ENCODE measurements at regions not wholly inside any gene's neighbourhood (a gene's known extent, or its start where the extent isn't known, plus 50 kb on each side); places are given as distances from the start of the nearest gene placed in this dataset.

DNA sequence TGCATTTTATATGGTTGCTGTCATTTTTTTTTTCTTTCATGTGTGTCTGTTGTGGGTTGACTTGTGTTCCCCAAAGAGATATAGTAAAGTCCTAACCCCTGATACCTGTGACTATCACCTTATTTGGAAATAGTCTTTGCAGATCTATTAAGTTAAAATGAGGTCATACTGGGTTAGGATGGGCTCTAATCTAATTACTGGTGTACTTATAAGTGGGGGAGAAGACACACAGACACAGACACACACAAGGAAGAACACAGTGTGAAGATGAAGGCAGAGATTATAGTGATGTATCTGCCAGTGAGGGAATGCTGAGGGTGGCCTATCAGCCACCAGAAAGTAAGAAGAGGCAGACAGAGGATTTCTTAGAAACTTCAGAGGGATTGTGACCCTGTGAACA lies 318.4 kb upstream of the ATP2B1 start:
- TF ChIP-seq, protein P1, sequence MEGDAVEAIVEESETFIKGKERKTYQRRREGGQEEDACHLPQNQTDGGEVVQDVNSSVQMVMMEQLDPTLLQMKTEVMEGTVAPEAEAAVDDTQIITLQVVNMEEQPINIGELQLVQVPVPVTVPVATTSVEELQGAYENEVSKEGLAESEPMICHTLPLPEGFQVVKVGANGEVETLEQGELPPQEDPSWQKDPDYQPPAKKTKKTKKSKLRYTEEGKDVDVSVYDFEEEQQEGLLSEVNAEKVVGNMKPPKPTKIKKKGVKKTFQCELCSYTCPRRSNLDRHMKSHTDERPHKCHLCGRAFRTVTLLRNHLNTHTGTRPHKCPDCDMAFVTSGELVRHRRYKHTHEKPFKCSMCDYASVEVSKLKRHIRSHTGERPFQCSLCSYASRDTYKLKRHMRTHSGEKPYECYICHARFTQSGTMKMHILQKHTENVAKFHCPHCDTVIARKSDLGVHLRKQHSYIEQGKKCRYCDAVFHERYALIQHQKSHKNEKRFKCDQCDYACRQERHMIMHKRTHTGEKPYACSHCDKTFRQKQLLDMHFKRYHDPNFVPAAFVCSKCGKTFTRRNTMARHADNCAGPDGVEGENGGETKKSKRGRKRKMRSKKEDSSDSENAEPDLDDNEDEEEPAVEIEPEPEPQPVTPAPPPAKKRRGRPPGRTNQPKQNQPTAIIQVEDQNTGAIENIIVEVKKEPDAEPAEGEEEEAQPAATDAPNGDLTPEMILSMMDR (conservative IDR thresholded peaks at IDR 0.05 in 1 of 2, IDR thresholded peaks at IDR 0.05 in 1 of 2; ENCODE audit: extremely low read depth in 1 of 2, insufficient read depth in 1 of 2, low read depth in 1 of 2, low read length in 2 of 2) = no peak
- TF ChIP-seq EZH2 (IDR thresholded peaks at IDR 0.05; ENCODE audit: borderline replicate concordance, low read length) = no peak
